CD14-positive monocyte (primary cell): ENCODE measurements at regions not wholly inside any gene's neighbourhood (a gene's known extent, or its start where the extent isn't known, plus 50 kb on each side); places are given as distances from the start of the nearest gene placed in this dataset.

Experiments used
- DNase-seq, 3 donors: peaks; one replicate each; pipeline ENCODE4 v3.0.0-alpha.2; 2011 to 2022
- H2AFZ ChIP-seq: 2 replicates; pipeline ENCODE4 v1.6.0; 2012; ENCODE audit warnings: mild to moderate bottlenecking, low read depth, low read length, inconsistent platforms; ENCODE audit not compliant: insufficient read depth, poor library complexity, severe bottlenecking
- H3K27ac ChIP-seq, 2 donors: 1 replicate in 1 of 2; 2 replicates in 1 of 2; pipeline ENCODE4 v1.5.1; 2012 to 2013; ENCODE audit warnings: low read length in 2 of 2, control low read depth in 1 of 2, inconsistent platforms in 1 of 2, low read depth in 1 of 2, mild to moderate bottlenecking in 1 of 2
- H3K27me3 ChIP-seq, 2 donors: one replicate each; pipeline versions ENCODE4 v1.6.0 to v1.6.1; 2011 to 2013; ENCODE audit warnings: low read length in 2 of 2; ENCODE audit not compliant: control insufficient read depth in 2 of 2, insufficient read depth in 2 of 2
- H3K36me3 ChIP-seq, 2 donors: replicated peaks in 1 of 2; 1 replicate in 1 of 2; 2 replicates in 1 of 2; pipeline versions ENCODE4 v1.5.1 to v1.6.1; 2012 to 2013; ENCODE audit warnings: low read length in 2 of 2, control low read depth in 1 of 2, inconsistent platforms in 1 of 2, mild to moderate bottlenecking in 1 of 2; ENCODE audit not compliant: insufficient read depth in 2 of 2, control insufficient read depth in 1 of 2
- H3K4me1 ChIP-seq, 2 donors: 1 replicate in 1 of 2; 2 replicates in 1 of 2; pipeline versions ENCODE4 v1.5.1 to v1.6.1; 2012 to 2013; ENCODE audit warnings: low read length in 2 of 2, control low read depth in 1 of 2, inconsistent platforms in 1 of 2, mild to moderate bottlenecking in 1 of 2, moderate library complexity in 1 of 2; ENCODE audit not compliant: insufficient read depth in 2 of 2, control insufficient read depth in 1 of 2
- H3K4me2 ChIP-seq: replicated peaks from 2 replicates; pipeline ENCODE3; 2012; ENCODE audit warnings: low read length, moderate library complexity, mild to moderate bottlenecking; ENCODE audit not compliant: poor library complexity, severe bottlenecking; ENCODE audit errors: extremely low read depth
- H3K4me3 ChIP-seq, 3 experiments: fragments of 200-600 bp in 1 of 3; sonication (generic) in 1 of 3; replicated peaks in 1 of 3; 1 replicate in 2 of 3; 2 replicates in 1 of 3; pipeline ENCODE4 v1.5.1; 2011 to 2013; ENCODE audit warnings: low read length in 3 of 3, mild to moderate bottlenecking in 3 of 3, control low read depth in 2 of 3, low read depth in 2 of 3, inconsistent platforms in 1 of 3, moderate library complexity in 1 of 3
- H3K79me2 ChIP-seq: 2 replicates; pipeline ENCODE4 v1.6.0; 2012; ENCODE audit warnings: mild to moderate bottlenecking, control low read depth, inconsistent platforms, low read length, moderate library complexity; ENCODE audit not compliant: insufficient read depth
- H3K9ac ChIP-seq: 2 replicates; pipeline ENCODE4 v1.6.0; 2017; ENCODE audit warnings: low read length, mild to moderate bottlenecking; ENCODE audit not compliant: insufficient read depth, poor library complexity, severe bottlenecking
- H3K9me3 ChIP-seq, 2 donors: replicated peaks in 1 of 2; 1 replicate in 1 of 2; 2 replicates in 1 of 2; pipeline versions ENCODE4 v1.5.1 to v1.6.1; 2012 to 2013; ENCODE audit warnings: low read length in 2 of 2, control low read depth in 1 of 2; ENCODE audit not compliant: control insufficient read depth in 1 of 2, insufficient read depth in 1 of 2
- H4K20me1 ChIP-seq: 2 replicates; pipeline ENCODE4 v1.6.0; 2012; ENCODE audit warnings: mild to moderate bottlenecking, low read length, control low read depth, moderate library complexity; ENCODE audit not compliant: insufficient read depth
- H3K27ac Mint-ChIP-seq, 7 donors: one replicate each; pipeline ENCODE4 v1.8.0; 2020; ENCODE audit warnings: mild to moderate bottlenecking in 7 of 7, mixed read lengths in 7 of 7, moderate library complexity in 6 of 7, inconsistent platforms in 2 of 7
- H3K27me3 Mint-ChIP-seq, 3 donors: one replicate each; pipeline ENCODE4 v1.8.0; 2021 to 2022; ENCODE audit warnings: low read depth in 3 of 3, mild to moderate bottlenecking in 3 of 3, mixed read lengths in 3 of 3, moderate library complexity in 3 of 3, inconsistent platforms in 1 of 3
- H3K36me3 Mint-ChIP-seq, 2 donors: one replicate each; pipeline ENCODE4 v1.8.0; 2020; ENCODE audit warnings: mixed read lengths in 2 of 2, inconsistent platforms in 1 of 2, mild to moderate bottlenecking in 1 of 2
- H3K4me1 Mint-ChIP-seq: one replicate; pipeline ENCODE4 v1.8.0; 2020; ENCODE audit warnings: mild to moderate bottlenecking, mixed read lengths
- H3K4me3 Mint-ChIP-seq, 2 donors: one replicate each; pipeline ENCODE4 v1.8.0; 2020; ENCODE audit warnings: mild to moderate bottlenecking in 2 of 2, mixed read lengths in 2 of 2, moderate library complexity in 1 of 2
- H3K9me3 Mint-ChIP-seq, 7 donors: one replicate each; pipeline ENCODE4 v1.8.0; 2020 to 2022; ENCODE audit warnings: mixed read lengths in 7 of 7, mild to moderate bottlenecking in 6 of 7, moderate library complexity in 6 of 7, inconsistent platforms in 2 of 7
- WGBS: methylation state at CpG from one replicate; pipeline ENCODE4 v1.1.5; 2013; ENCODE audit warnings: missing lambda C conversion rate; ENCODE audit not compliant: insufficient coverage; 5-methylcytosine and 5-hydroxymethylcytosine counted together
- intact Hi-C, 2 donors: fragments of 100-400 bp; cut with micrococcal nuclease; formaldehyde crosslinking; loops; one replicate each; pipeline versions ENCODE4 v1.15.0 to v1.15.1; 2023
- TF ChIP-seq, protein P1 (sequence below): fragments of 200-600 bp; IDR thresholded peaks from one replicate; pipeline ENCODE4 v1.8.0; 2022; ENCODE audit warnings: antibody characterized with exemption, mild to moderate bottlenecking

- no peaks in the 10 kb centered on the region for H3K36me3 Mint-ChIP-seq
- Histone ChIP-seq H3K27ac (no peak overlapping the region), H3K27me3 (peaks cover 3 to 11% of the 10 kb centered on the region in 2 donors), H3K4me2 (no peak overlapping the region), H3K36me3 (no peaks in the 10 kb centered on the region), H3K4me1 (no peaks in the 10 kb centered on the region), H2AFZ (no peak overlapping the region), H3K4me3 (no peak overlapping the region), H4K20me1 (no peaks in the 10 kb centered on the region), H3K79me2 (no peaks in the 10 kb centered on the region), H3K9ac (no peak overlapping the region), H3K9me3 (no peaks in the 10 kb centered on the region)
- H3K27me3 Mint-ChIP-seq: peaks cover 3 to 8% (median 6%) of the 10 kb centered on the region in 3 donors
- peaks cover 0 to 3% (median 1%) of the 10 kb centered on the region in 7 donors for H3K9me3 Mint-ChIP-seq
- TF ChIP-seq, protein P1, sequence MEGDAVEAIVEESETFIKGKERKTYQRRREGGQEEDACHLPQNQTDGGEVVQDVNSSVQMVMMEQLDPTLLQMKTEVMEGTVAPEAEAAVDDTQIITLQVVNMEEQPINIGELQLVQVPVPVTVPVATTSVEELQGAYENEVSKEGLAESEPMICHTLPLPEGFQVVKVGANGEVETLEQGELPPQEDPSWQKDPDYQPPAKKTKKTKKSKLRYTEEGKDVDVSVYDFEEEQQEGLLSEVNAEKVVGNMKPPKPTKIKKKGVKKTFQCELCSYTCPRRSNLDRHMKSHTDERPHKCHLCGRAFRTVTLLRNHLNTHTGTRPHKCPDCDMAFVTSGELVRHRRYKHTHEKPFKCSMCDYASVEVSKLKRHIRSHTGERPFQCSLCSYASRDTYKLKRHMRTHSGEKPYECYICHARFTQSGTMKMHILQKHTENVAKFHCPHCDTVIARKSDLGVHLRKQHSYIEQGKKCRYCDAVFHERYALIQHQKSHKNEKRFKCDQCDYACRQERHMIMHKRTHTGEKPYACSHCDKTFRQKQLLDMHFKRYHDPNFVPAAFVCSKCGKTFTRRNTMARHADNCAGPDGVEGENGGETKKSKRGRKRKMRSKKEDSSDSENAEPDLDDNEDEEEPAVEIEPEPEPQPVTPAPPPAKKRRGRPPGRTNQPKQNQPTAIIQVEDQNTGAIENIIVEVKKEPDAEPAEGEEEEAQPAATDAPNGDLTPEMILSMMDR: no peak
- no CpG with 5 or more reads among the region's 4 CpGs for WGBS
- intact Hi-C loops: no loop called here
- no peak overlapping the region for H3K4me3 Mint-ChIP-seq
- H3K27ac Mint-ChIP-seq: no peak overlapping the region
- no peak for DNase-seq
- no peaks in the 10 kb centered on the region for H3K4me1 Mint-ChIP-seq
These were observed 144.5 kb downstream of the MTX2 start for GRCh38 chr2:176413786-176414185.

DNA sequence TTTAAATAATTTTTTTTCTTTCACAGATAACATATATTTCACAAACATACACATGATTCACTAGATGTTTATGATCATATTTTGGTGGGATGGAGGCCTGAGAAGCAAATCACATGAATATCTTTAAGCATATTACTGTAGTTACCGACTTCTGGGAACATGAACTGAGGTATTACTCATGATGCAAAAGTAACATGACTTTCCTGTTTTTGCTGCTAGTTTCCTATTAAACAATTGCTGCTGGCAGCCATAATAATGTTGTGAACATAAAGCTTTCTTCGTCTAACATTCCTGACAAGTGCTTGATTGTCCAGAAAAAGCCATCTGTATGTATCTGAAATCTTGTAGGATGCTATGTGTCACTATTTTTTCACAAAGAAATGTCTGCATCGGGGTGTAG lies 145.4 kb downstream of the MTX2 start:
- H2AFZ ChIP-seq: no peak overlapping the region
- H3K79me2 ChIP-seq: no peaks in the 10 kb centered on the region
- no peaks in the 10 kb centered on the region for H3K4me1 Mint-ChIP-seq
- H3K4me3 ChIP-seq: no peak overlapping the region
- H3K36me3 Mint-ChIP-seq: no peaks in the 10 kb centered on the region
- no peak overlapping the region for H3K4me2 ChIP-seq
- 100% methylated on average over 1 of the region's 3 CpGs for WGBS
- peaks cover 2 to 8% (median 3%) of the 10 kb centered on the region in 3 donors for H3K27me3 Mint-ChIP-seq
- H3K9ac ChIP-seq: no peak overlapping the region
- peaks cover 0 to 4% (median 1%) of the 10 kb centered on the region in 7 donors for H3K9me3 Mint-ChIP-seq
- no peaks in the 10 kb centered on the region for H3K4me1 ChIP-seq
- no peaks in the 10 kb centered on the region for H3K9me3 ChIP-seq
- no peak overlapping the region for H3K27ac Mint-ChIP-seq
- H3K36me3 ChIP-seq: no peaks in the 10 kb centered on the region
- DNase-seq: no peak
- H3K27me3 ChIP-seq: peaks cover 3 to 9% of the 10 kb centered on the region in 2 donors
- H3K4me3 Mint-ChIP-seq: no peak overlapping the region
- TF ChIP-seq, protein P1: no peak
- no peaks in the 10 kb centered on the region for H4K20me1 ChIP-seq
- intact Hi-C loops: no loop called here
- no peak overlapping the region for H3K27ac ChIP-seq
